B cell (primary cell): ENCODE measurements at regions not wholly inside any gene's neighbourhood (a gene's known extent, or its start where the extent isn't known, plus 50 kb on each side); places are given as distances from the start of the nearest gene placed in this dataset.

Experiments used
- ATAC-seq: fragments of 200-7000 bp; cut with Tn5 transposase; one replicate; pipeline ENCODE4 v1.10.0; 2021; ENCODE audit warnings: low read depth, mild to moderate bottlenecking, moderate number of reproducible peaks, moderate library complexity
- CTCF ChIA-PET: fragments of 350-600 bp; sonication (Branson Sonifier 250); formaldehyde crosslinking; loops from one replicate; lab custom pipeline; 2021; ENCODE audit warnings: antibody characterized with exemption, inconsistent platforms; lab: Charles Lee
- POLR2A ChIA-PET: fragments of 350-600 bp; sonication (Branson Sonifier 250); formaldehyde crosslinking; loops from one replicate; lab custom pipeline; 2021; ENCODE audit warnings: antibody characterized with exemption; lab: Charles Lee
- DNase-seq: peaks from one replicate; pipeline ENCODE4 v3.0.0; 2013
- H2AFZ ChIP-seq: 2 replicates; pipeline ENCODE4 v1.6.1; 2012; ENCODE audit warnings: mild to moderate bottlenecking, low read depth, low read length; ENCODE audit not compliant: insufficient read depth, poor library complexity, severe bottlenecking
- H3K27ac ChIP-seq, 2 donors: 1 replicate in 1 of 2; 2 replicates in 1 of 2; pipeline ENCODE4 v1.5.1; 2012 to 2013; ENCODE audit warnings: low read length in 2 of 2, mild to moderate bottlenecking in 2 of 2, moderate library complexity in 1 of 2
- H3K27me3 ChIP-seq, 4 experiments: fragments of 200-600 bp in 1 of 4; sonication (generic) in 1 of 4; replicated peaks in 1 of 4; 1 replicate in 2 of 4; 2 replicates in 2 of 4; pipeline versions ENCODE4 v1.6.1 to v1.7.0; 2013 to 2016; ENCODE audit warnings: low read length in 3 of 4, mild to moderate bottlenecking in 2 of 4, mixed read lengths in 1 of 4, moderate library complexity in 1 of 4; ENCODE audit not compliant: insufficient read depth in 4 of 4, control insufficient read depth in 3 of 4; ENCODE audit errors: control extremely low read depth in 1 of 4
- H3K36me3 ChIP-seq, 2 experiments: replicated peaks in 1 of 2; 1 replicate in 1 of 2; 2 replicates in 1 of 2; pipeline versions ENCODE4 v1.6.1 to v1.7.1; 2013; ENCODE audit warnings: low read length in 1 of 2; ENCODE audit not compliant: insufficient read depth in 2 of 2, control insufficient read depth in 1 of 2; ENCODE audit errors: control extremely low read depth in 1 of 2, extremely low read depth in 1 of 2
- H3K4me1 ChIP-seq, 2 donors: fragments of 200-600 bp in 1 of 2; sonication (generic) in 1 of 2; 1 replicate in 1 of 2; 2 replicates in 1 of 2; pipeline versions ENCODE4 v1.5.1 to v1.6.1; 2013 to 2017; ENCODE audit warnings: low read length in 2 of 2; ENCODE audit not compliant: control insufficient read depth in 2 of 2, insufficient read depth in 2 of 2
- H3K4me2 ChIP-seq: replicated peaks from 2 replicates; pipeline ENCODE3; 2012; ENCODE audit warnings: mild to moderate bottlenecking, low read depth, low read length; ENCODE audit not compliant: poor library complexity, severe bottlenecking
- H3K4me3 ChIP-seq, 5 experiments: fragments of 200-600 bp in 1 of 5; sonication (generic) in 1 of 5; 1 replicate in 3 of 5; 2 replicates in 2 of 5; pipeline versions ENCODE4 v1.5.1 to v1.7.0; 2011 to 2016; ENCODE audit warnings: low read length in 4 of 5, mild to moderate bottlenecking in 4 of 5, low read depth in 2 of 5, control low read depth in 1 of 5, moderate library complexity in 1 of 5; ENCODE audit not compliant: insufficient read depth in 1 of 5; ENCODE audit errors: control extremely low read depth in 1 of 5, extremely low read depth in 1 of 5
- H3K79me2 ChIP-seq: fragments of 200-600 bp; sonication (generic); one replicate; pipeline ENCODE4 v1.6.0; 2016; ENCODE audit warnings: low read length; ENCODE audit not compliant: control insufficient read depth, insufficient read depth
- H3K9ac ChIP-seq: fragments of 200-600 bp; sonication (generic); 2 replicates; pipeline ENCODE4 v1.6.1; 2017; ENCODE audit warnings: mild to moderate bottlenecking, low read length, moderate library complexity
- H3K9me3 ChIP-seq, 3 donors: one replicate each; pipeline versions ENCODE4 v1.6.1 to v1.7.1; 2013; ENCODE audit warnings: low read length in 2 of 3; ENCODE audit not compliant: control insufficient read depth in 2 of 3, insufficient read depth in 1 of 3; ENCODE audit errors: control extremely low read depth in 1 of 3
- H4K20me1 ChIP-seq: 2 replicates; pipeline ENCODE4 v1.6.0; 2012; ENCODE audit warnings: mild to moderate bottlenecking, low read length; ENCODE audit not compliant: insufficient read depth, control insufficient read depth, poor library complexity, severe bottlenecking
- H3K27ac Mint-ChIP-seq: one replicate; pipeline ENCODE4 v1.8.0; 2021; ENCODE audit warnings: mixed read lengths
- H3K27me3 Mint-ChIP-seq: one replicate; pipeline ENCODE4 v1.8.0; 2021; ENCODE audit warnings: mixed read lengths
- H3K4me1 Mint-ChIP-seq: one replicate; pipeline ENCODE4 v1.8.0; 2021; ENCODE audit warnings: mixed read lengths
- H3K4me3 Mint-ChIP-seq: one replicate; pipeline ENCODE4 v1.8.0; 2021; ENCODE audit warnings: mixed read lengths
- H3K9me3 Mint-ChIP-seq: one replicate; pipeline ENCODE4 v1.8.0; 2022; ENCODE audit warnings: mixed read lengths; ENCODE audit not compliant: insufficient read depth
- EZH2 ChIP-seq: IDR thresholded peaks from 2 replicates; pipeline ENCODE4 v1.6.1; 2012; ENCODE audit warnings: borderline replicate concordance, low read depth, mild to moderate bottlenecking, moderate library complexity, low read length; ENCODE audit not compliant: insufficient read depth, poor library complexity, severe bottlenecking
- WGBS: methylation state at CpG from one replicate; pipeline ENCODE4 v1.1.5; 2013; ENCODE audit warnings: missing lambda C conversion rate; ENCODE audit not compliant: insufficient coverage; 5-methylcytosine and 5-hydroxymethylcytosine counted together
- intact Hi-C: fragments of 100-400 bp; cut with micrococcal nuclease; formaldehyde crosslinking; loops from one replicate; pipeline ENCODE4 v1.10.0; 2022
- TF ChIP-seq, protein P1 (sequence below): fragments of 200-600 bp; IDR thresholded peaks from one replicate; pipeline ENCODE4 v1.8.0; 2022; ENCODE audit warnings: antibody characterized with exemption, mild to moderate bottlenecking

DNA sequence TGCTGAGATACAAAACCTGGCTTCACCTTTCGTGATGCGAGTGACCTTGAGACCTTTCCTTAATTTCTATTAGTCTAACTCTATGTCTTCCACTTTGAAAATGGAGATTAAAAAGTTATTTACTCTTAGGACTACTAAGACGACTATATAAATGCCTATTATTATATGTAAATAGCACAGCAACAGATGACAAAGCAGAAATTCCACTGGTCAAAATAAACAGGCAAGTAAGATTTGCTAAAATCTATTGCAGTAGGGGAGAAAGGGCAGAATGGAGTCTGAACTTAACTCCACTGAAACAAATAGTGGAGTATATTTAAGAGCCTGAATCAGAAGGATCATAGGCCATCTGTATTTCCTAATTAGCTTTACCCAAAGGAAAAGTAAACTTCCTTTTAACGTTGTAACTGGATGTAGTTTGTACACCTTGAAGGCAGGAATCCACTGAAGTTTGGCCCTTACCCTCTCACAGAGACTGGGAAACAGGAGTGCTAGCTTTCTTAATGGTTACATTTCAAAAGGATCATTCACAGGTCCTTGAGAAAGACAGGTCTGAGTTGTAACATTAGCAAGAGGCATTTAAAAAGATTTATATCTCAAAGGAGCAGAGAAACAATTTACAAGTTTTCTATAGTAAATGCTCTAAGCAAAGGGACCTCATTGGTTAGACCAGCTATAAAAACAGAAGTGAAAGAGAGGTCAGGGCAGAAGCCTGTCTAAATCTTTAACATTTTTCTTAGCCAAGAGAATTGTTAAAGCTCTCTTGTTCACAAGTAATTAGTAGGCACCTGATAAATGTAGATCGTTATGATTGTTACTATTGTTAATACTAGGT, 332.5 kb downstream of the ZWINT start:
- CTCF ChIA-PET = no interaction called here

DNA sequence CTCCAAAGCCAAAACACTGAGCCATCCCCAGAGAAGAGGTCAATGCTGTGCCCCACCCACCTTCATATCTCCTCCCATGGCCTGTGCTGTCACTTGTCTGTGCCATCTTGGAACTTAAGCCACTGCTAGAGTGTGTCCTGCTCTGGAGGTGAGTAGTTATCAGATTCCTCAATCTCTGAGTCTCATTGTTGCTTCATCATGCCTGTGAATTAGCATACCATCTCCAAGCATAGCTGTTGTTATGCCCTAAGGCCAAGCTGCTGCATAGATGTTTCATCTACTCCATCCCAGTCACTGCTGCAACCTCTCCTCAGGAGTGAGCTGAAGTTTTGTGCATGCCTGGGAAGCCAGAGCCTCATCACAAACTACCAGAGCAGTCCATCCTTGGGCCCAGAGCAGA, 349.0 kb downstream of the ZWINT start:
- H3K4me2 ChIP-seq = no peak overlapping the region
- no peaks in the 10 kb centered on the region for H3K4me1 ChIP-seq
- Mint-ChIP-seq H3K4me3 (no peak overlapping the region), H3K4me1 (no peaks in the 10 kb centered on the region), H3K27me3 (no peaks in the 10 kb centered on the region), H3K27ac (no peak overlapping the region), H3K9me3 (no peaks in the 10 kb centered on the region)
- no peaks in the 10 kb centered on the region for H3K36me3 ChIP-seq
- H3K9me3 ChIP-seq = no peaks in the 10 kb centered on the region
- TF ChIP-seq, protein P1, sequence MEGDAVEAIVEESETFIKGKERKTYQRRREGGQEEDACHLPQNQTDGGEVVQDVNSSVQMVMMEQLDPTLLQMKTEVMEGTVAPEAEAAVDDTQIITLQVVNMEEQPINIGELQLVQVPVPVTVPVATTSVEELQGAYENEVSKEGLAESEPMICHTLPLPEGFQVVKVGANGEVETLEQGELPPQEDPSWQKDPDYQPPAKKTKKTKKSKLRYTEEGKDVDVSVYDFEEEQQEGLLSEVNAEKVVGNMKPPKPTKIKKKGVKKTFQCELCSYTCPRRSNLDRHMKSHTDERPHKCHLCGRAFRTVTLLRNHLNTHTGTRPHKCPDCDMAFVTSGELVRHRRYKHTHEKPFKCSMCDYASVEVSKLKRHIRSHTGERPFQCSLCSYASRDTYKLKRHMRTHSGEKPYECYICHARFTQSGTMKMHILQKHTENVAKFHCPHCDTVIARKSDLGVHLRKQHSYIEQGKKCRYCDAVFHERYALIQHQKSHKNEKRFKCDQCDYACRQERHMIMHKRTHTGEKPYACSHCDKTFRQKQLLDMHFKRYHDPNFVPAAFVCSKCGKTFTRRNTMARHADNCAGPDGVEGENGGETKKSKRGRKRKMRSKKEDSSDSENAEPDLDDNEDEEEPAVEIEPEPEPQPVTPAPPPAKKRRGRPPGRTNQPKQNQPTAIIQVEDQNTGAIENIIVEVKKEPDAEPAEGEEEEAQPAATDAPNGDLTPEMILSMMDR = no peak
- no peak for TF ChIP-seq EZH2
- H2AFZ ChIP-seq = no peak overlapping the region
- no peak for DNase-seq
- ChIA-PET POLR2A (no interaction called here), CTCF (no interaction called here)
- ATAC-seq = no peak
- H3K79me2 ChIP-seq = no peaks in the 10 kb centered on the region
- intact Hi-C loops = no loop called here
- H3K9ac ChIP-seq = no peak overlapping the region
- no peak overlapping the region for H3K4me3 ChIP-seq
- no peaks in the 10 kb centered on the region for H4K20me1 ChIP-seq
- H3K27ac ChIP-seq = no peak overlapping the region
- no peaks in the 10 kb centered on the region for H3K27me3 ChIP-seq

More for the DNA sequence above, 332.5 kb downstream of the ZWINT start:
- no peaks in the 10 kb centered on the region for H3K4me1 ChIP-seq
- H3K79me2 ChIP-seq = no peaks in the 10 kb centered on the region
- H3K4me3 ChIP-seq = no peak overlapping the region
- no peaks in the 10 kb centered on the region for H3K36me3 ChIP-seq
- no peak overlapping the region for H3K4me3 Mint-ChIP-seq
- DNase-seq (no peak), ATAC-seq (no peak)
- H3K27me3 ChIP-seq = no peaks in the 10 kb centered on the region
- no CpG with 5 or more reads among the region's 5 CpGs for WGBS
- H3K9me3 Mint-ChIP-seq = no peaks in the 10 kb centered on the region
- intact Hi-C loops = no loop called here
- no peak overlapping the region for H3K9ac ChIP-seq
- H3K4me1 Mint-ChIP-seq = no peaks in the 10 kb centered on the region
- H2AFZ ChIP-seq = no peak overlapping the region
- H3K27me3 Mint-ChIP-seq = no peaks in the 10 kb centered on the region
- H3K27ac Mint-ChIP-seq = no peak overlapping the region
- no peak overlapping the region for H3K27ac ChIP-seq
- no peaks in the 10 kb centered on the region for H3K9me3 ChIP-seq
- no peak overlapping the region for H3K4me2 ChIP-seq
- no peak for TF ChIP-seq EZH2
- TF ChIP-seq, protein P1 = no peak
- H4K20me1 ChIP-seq = no peaks in the 10 kb centered on the region
- POLR2A ChIA-PET = no interaction called here
